GM12878 (cell line): ENCODE measurements at regions not wholly inside any gene's neighbourhood (a gene's known extent, or its start where the extent isn't known, plus 50 kb on each side); places are given as distances from the start of the nearest gene placed in this dataset.

Experiments used
- ATAC-seq: fragments of 200-7000 bp; cut with Tn5 transposase; 3 replicates; pipeline ENCODE4 v1.9.1; 2020; ENCODE audit warnings: mild to moderate bottlenecking, moderate library complexity
- BruUV-seq: library from RNA; stranded (reverse); fragments of 400-500 nt; replicated peaks from 2 replicates; lab custom pipeline; 2021; lab: Mats Ljungman, UMichigan
- CTCF ChIA-PET: fragments of 300-600 bp; sonication (Branson Sonifier 250); formaldehyde crosslinking; extraction: SDS; loops from one replicate; lab custom pipeline; 2021; ENCODE audit warnings: inconsistent platforms; lab: Yijun Ruan, JAX
- POLR2A ChIA-PET: fragments of 350-600 bp; formaldehyde crosslinking; extraction: SDS; loops from one replicate; lab custom pipeline; 2021; ENCODE audit warnings: inconsistent platforms; lab: Charles Lee
- RAD21 ChIA-PET: fragments of 300-600 bp; sonication (Branson Sonifier 250); formaldehyde crosslinking; loops from one replicate; lab custom pipeline; 2023; ENCODE audit warnings: antibody characterized with exemption; ENCODE audit not compliant: unreplicated experiment; lab: Charles Lee
- SMC1A ChIA-PET: fragments of 300-600 bp; sonication (Branson Sonifier 250); formaldehyde crosslinking; loops from one replicate; lab custom pipeline; 2023; ENCODE audit not compliant: unreplicated experiment, uncharacterized antibody; lab: Charles Lee
- DNase-seq: peaks from one replicate; pipeline ENCODE4 v3.0.0-alpha.2; 2011; ENCODE audit warnings: low read depth, low spot score
- FAIRE-seq: peaks from 3 replicates; lab custom pipeline; 2011; peaks lifted over from hg19 to GRCh38; lab: Jason Lieb, UNC
- H2AFZ ChIP-seq: 2 replicates; pipeline ENCODE4 v1.6.0; 2011; ENCODE audit warnings: low read depth, low read length, control low read depth; ENCODE audit not compliant: control insufficient read depth
- H3K27ac ChIP-seq: 2 replicates; pipeline ENCODE4 v1.5.1; 2011; ENCODE audit warnings: control low read depth; ENCODE audit not compliant: control insufficient read depth, insufficient read depth
- H3K27me3 ChIP-seq, 2 experiments: replicated peaks in 1 of 2; 2 replicates each; pipeline versions ENCODE4 v1.6.0 to v1.6.1; 2011; ENCODE audit warnings: low read length in 1 of 2; ENCODE audit not compliant: control insufficient read depth in 2 of 2, insufficient read depth in 2 of 2
- H3K36me3 ChIP-seq, 2 experiments: 2 replicates each; pipeline ENCODE4 v1.5.1; 2011; ENCODE audit warnings: low read length in 1 of 2; ENCODE audit not compliant: control insufficient read depth in 2 of 2, insufficient read depth in 2 of 2
- H3K4me1 ChIP-seq: 2 replicates; pipeline ENCODE4 v1.6.1; 2011; ENCODE audit warnings: mild to moderate bottlenecking, low read length, moderate library complexity, mixed read lengths; ENCODE audit not compliant: control insufficient read depth, insufficient read depth
- H3K4me2 ChIP-seq: 2 replicates; pipeline ENCODE4 v1.6.0; 2011; ENCODE audit warnings: control low read depth; ENCODE audit not compliant: control insufficient read depth, insufficient read depth
- H3K4me3 ChIP-seq: fragments of 200-600 bp; sonication (generic); 2 replicates; pipeline ENCODE4 v1.5.1; 2016
- H3K79me2 ChIP-seq: 2 replicates; pipeline ENCODE4 v1.6.0; 2011; ENCODE audit warnings: low read length; ENCODE audit not compliant: control insufficient read depth, insufficient read depth
- H3K9ac ChIP-seq: 2 replicates; pipeline ENCODE4 v1.8.0; 2011; ENCODE audit warnings: low read length, control low read depth, mixed read lengths; ENCODE audit not compliant: control insufficient read depth, insufficient read depth
- H3K9me3 ChIP-seq: replicated peaks from 3 replicates; pipeline ENCODE4 v1.5.1; 2011; ENCODE audit warnings: mild to moderate bottlenecking, low read length; ENCODE audit not compliant: control insufficient read depth, insufficient read depth
- H4K20me1 ChIP-seq: 2 replicates; pipeline ENCODE4 v1.6.0; 2011; ENCODE audit not compliant: control insufficient read depth, insufficient read depth
- DPF2 ChIP-seq: fragments of 450-650 bp; IDR thresholded peaks from 2 replicates; pipeline ENCODE4 v1.6.1; 2017; ENCODE audit warnings: mild to moderate bottlenecking
- ETV6 ChIP-seq, 2 experiments: fragments of 450-650 bp in 1 of 2; IDR thresholded peaks in 1 of 2; conservative IDR thresholded peaks in 1 of 2; 2 replicates each; pipeline ENCODE4 v1.6.1; 2014; ENCODE audit warnings: antibody characterized with exemption in 1 of 2, borderline replicate concordance in 1 of 2, low read depth in 1 of 2, mild to moderate bottlenecking in 1 of 2, moderate library complexity in 1 of 2
- HDAC6 ChIP-seq: fragments of 200-600 bp; sonication (generic); IDR thresholded peaks from one replicate; pipeline ENCODE4 v1.8.0; 2017; ENCODE audit warnings: antibody characterized with exemption; ENCODE audit not compliant: unreplicated experiment
- MXI1 ChIP-seq: fragments of 150-350 bp; IDR thresholded peaks from 2 replicates; pipeline ENCODE4 v1.6.1; 2011; ENCODE audit warnings: low read depth, mild to moderate bottlenecking, inconsistent platforms, low read length, improper control_type of control experiment
- PAX5 ChIP-seq: IDR thresholded peaks from 2 replicates; pipeline ENCODE4 v1.6.1; 2011; ENCODE audit warnings: low read depth, low read length, borderline replicate concordance
- RBBP5 ChIP-seq: fragments of 200-600 bp; sonication (generic); conservative IDR thresholded peaks from 2 replicates; pipeline ENCODE4 v1.6.1; 2016
- RUNX3 ChIP-seq: IDR thresholded peaks from 2 replicates; pipeline ENCODE4 v1.6.1; 2012; ENCODE audit warnings: low read length, inconsistent platforms
- SMAD1 ChIP-seq: fragments of 450-650 bp; IDR thresholded peaks from 2 replicates; pipeline ENCODE4 v1.6.1; 2018; ENCODE audit warnings: mild to moderate bottlenecking, low read depth; ENCODE audit not compliant: partially characterized antibody
- SMAD5 ChIP-seq: IDR thresholded peaks from 2 replicates; pipeline ENCODE4 v1.6.1; 2016; ENCODE audit warnings: antibody characterized with exemption, low read depth
- WGBS: methylation state at CpG from one replicate; pipeline ENCODE4 v1.1.6; 2016; ENCODE audit warnings: low lambda C conversion rate; ENCODE audit not compliant: insufficient replicate concordance, insufficient coverage; ENCODE audit errors: missing lambda C conversion rate; 5-methylcytosine and 5-hydroxymethylcytosine counted together
- in situ Hi-C: fragments of 300-500 bp; cut with MboI; formaldehyde crosslinking; loops from 9 replicates; pipeline ENCODE4 v1.14.3; 2018; ENCODE audit warnings: mixed read lengths
- intact Hi-C: fragments of 100-400 bp; cut with micrococcal nuclease; formaldehyde crosslinking; loops from one replicate; pipeline ENCODE4 v1.14.2; 2022; ENCODE audit not compliant: unreplicated experiment
- TF ChIP-seq, protein P1 (sequence below): IDR thresholded peaks from 2 replicates; pipeline ENCODE4 v1.6.1; 2012; ENCODE audit warnings: low read length, inconsistent platforms
- TF ChIP-seq, protein P2 (sequence below): fragments of 450-650 bp; IDR thresholded peaks from 2 replicates; pipeline ENCODE4 v1.6.1; 2017; ENCODE audit warnings: low read depth, mild to moderate bottlenecking, moderate library complexity
- TF ChIP-seq, protein P3 (sequence below): fragments of 450-650 bp; IDR thresholded peaks from 2 replicates; pipeline ENCODE4 v1.6.1; 2014; ENCODE audit warnings: mild to moderate bottlenecking

DNA sequence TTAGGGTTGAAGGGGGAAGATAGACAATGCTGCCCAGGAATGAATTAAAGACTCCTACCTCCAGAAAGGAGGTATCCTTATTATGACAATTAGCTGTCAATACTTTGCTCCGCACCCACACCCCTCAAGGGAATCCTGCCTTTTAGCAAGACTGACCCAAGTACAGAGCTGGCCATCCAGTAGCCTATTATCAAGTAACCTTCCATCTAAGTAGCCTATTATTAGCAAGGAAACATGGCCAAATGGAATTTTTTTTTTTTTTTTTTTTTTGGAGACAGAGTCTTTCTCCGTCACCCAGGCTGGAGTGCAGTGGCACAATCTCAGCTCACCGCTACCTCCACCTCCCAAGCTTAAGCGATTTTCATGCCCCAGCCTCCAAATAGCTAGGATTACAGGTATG is 161.3 kb downstream of the PMP22 start:
- DNase-seq (no peak), FAIRE-seq (no peak), ATAC-seq (no peak)
- WGBS = 33% methylated on average over 4 of the region's 4 CpGs
- Histone ChIP-seq H3K27me3 (no peaks in the 10 kb centered on the region), H3K9ac (no peak overlapping the region), H3K4me2 (no peak overlapping the region), H3K36me3 (no peaks in the 10 kb centered on the region), H3K79me2 (no peaks in the 10 kb centered on the region), H2AFZ (no peak overlapping the region), H4K20me1 (no peaks in the 10 kb centered on the region), H3K27ac (no peak overlapping the region), H3K4me3 (no peak overlapping the region), H3K4me1 (no peaks in the 10 kb centered on the region), H3K9me3 (no peaks in the 10 kb centered on the region)
- ChIA-PET RAD21 (no interaction called here), POLR2A (no interaction called here), SMC1A (no interaction called here), CTCF (no interaction called here)
- TF ChIP-seq, protein P1, sequence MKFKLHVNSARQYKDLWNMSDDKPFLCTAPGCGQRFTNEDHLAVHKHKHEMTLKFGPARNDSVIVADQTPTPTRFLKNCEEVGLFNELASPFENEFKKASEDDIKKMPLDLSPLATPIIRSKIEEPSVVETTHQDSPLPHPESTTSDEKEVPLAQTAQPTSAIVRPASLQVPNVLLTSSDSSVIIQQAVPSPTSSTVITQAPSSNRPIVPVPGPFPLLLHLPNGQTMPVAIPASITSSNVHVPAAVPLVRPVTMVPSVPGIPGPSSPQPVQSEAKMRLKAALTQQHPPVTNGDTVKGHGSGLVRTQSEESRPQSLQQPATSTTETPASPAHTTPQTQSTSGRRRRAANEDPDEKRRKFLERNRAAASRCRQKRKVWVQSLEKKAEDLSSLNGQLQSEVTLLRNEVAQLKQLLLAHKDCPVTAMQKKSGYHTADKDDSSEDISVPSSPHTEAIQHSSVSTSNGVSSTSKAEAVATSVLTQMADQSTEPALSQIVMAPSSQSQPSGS = no peak
- TF ChIP-seq ETV6 (conservative IDR thresholded peaks at IDR 0.05 in 1 of 2, IDR thresholded peaks at IDR 0.05 in 1 of 2; ENCODE audit: borderline replicate concordance in 1 of 2, low read depth in 1 of 2) = no peak
- TF ChIP-seq SMAD5 = no peak
- TF ChIP-seq DPF2 = no peak
- no peak for TF ChIP-seq HDAC6
- no peak for TF ChIP-seq PAX5
- no peak for TF ChIP-seq MXI1
- no peak for TF ChIP-seq RBBP5
- no peak for TF ChIP-seq RUNX3
- no peak for TF ChIP-seq SMAD1
- TF ChIP-seq, protein P2, sequence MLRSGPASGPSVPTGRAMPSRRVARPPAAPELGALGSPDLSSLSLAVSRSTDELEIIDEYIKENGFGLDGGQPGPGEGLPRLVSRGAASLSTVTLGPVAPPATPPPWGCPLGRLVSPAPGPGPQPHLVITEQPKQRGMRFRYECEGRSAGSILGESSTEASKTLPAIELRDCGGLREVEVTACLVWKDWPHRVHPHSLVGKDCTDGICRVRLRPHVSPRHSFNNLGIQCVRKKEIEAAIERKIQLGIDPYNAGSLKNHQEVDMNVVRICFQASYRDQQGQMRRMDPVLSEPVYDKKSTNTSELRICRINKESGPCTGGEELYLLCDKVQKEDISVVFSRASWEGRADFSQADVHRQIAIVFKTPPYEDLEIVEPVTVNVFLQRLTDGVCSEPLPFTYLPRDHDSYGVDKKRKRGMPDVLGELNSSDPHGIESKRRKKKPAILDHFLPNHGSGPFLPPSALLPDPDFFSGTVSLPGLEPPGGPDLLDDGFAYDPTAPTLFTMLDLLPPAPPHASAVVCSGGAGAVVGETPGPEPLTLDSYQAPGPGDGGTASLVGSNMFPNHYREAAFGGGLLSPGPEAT = no peak
- TF ChIP-seq, protein P3, sequence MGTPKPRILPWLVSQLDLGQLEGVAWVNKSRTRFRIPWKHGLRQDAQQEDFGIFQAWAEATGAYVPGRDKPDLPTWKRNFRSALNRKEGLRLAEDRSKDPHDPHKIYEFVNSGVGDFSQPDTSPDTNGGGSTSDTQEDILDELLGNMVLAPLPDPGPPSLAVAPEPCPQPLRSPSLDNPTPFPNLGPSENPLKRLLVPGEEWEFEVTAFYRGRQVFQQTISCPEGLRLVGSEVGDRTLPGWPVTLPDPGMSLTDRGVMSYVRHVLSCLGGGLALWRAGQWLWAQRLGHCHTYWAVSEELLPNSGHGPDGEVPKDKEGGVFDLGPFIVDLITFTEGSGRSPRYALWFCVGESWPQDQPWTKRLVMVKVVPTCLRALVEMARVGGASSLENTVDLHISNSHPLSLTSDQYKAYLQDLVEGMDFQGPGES = no peak
- in situ Hi-C loops = no loop called here
- intact Hi-C loops = no loop called here
- BruUV-seq = no TSS peak
